ENCODE measurements at regions not wholly inside any gene's neighbourhood (a gene's known extent, or its start where the extent isn't known, plus 50 kb on each side); places are given as distances from the start of the nearest gene placed in this dataset.

DNA sequence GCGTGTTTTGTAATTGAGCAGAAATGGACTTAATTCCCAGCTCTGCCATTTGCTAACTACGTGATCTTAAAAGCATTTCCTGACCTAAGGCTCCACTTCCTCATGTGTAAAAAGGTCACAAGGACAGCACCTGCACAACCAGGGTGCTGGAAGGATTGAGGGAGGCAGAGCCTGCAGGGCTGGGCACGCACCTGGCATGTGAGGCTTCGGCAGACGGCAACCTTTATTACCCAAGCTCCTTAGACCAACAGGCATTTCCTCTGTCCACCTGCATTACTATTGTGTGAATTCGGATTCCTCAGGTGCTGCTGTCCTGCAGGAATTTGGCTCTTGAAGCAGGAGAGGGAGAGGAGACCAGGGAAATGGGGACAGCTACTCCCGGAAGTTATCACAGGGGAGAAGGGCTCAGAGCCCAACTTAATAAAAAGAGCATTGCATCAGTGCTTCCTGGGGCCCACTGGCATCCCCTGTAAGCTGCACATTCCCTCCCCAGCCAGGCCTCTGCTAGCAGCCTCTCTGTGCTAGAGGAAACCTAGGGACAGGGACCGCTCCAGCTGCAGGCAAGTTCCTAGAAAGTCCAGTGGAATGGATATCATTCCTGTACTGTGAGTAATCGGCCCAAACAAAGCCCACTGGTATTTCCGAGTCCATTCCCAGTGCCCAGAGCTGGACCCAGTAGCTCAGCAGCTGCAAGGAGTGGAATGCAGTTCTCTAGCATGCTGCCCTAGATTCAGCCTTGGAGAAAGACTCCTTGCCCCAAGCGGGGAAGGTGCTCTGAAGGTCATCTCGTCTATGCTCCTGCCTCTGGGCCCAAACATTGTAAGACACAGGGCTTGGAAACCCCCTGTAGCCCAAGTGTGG, 157.1 kb upstream of the CCND2 start:
- TF ChIP-seq, protein P1, sequence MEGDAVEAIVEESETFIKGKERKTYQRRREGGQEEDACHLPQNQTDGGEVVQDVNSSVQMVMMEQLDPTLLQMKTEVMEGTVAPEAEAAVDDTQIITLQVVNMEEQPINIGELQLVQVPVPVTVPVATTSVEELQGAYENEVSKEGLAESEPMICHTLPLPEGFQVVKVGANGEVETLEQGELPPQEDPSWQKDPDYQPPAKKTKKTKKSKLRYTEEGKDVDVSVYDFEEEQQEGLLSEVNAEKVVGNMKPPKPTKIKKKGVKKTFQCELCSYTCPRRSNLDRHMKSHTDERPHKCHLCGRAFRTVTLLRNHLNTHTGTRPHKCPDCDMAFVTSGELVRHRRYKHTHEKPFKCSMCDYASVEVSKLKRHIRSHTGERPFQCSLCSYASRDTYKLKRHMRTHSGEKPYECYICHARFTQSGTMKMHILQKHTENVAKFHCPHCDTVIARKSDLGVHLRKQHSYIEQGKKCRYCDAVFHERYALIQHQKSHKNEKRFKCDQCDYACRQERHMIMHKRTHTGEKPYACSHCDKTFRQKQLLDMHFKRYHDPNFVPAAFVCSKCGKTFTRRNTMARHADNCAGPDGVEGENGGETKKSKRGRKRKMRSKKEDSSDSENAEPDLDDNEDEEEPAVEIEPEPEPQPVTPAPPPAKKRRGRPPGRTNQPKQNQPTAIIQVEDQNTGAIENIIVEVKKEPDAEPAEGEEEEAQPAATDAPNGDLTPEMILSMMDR (IDR thresholded peaks at IDR 0.05): no peak
- no peak for TF ChIP-seq POLR2A (IDR thresholded peaks at IDR 0.05)
